IMR-90 (cell line): ENCODE measurements at regions not wholly inside any gene's neighbourhood (a gene's known extent, or its start where the extent isn't known, plus 50 kb on each side); places are given as distances from the start of the nearest gene placed in this dataset.

ENCODE experiments used
- ATAC-seq: fragments of 200-7000 bp; cut with Tn5 transposase; 2 replicates; pipeline ENCODE4 v1.9.1; 2020; ENCODE audit warnings: low read depth, mild to moderate bottlenecking, moderate library complexity
- BruUV-seq: library from RNA; stranded (reverse); fragments of 400-500 nt; replicated peaks from 2 replicates; lab custom pipeline; 2021; lab: Mats Ljungman, UMichigan
- CTCF ChIA-PET: fragments of 300-600 bp; formaldehyde crosslinking; extraction: SDS; loops from one replicate; lab custom pipeline; 2021; ENCODE audit warnings: antibody characterized with exemption; lab: Yijun Ruan, JAX
- POLR2A ChIA-PET: fragments of 300-600 bp; sonication (Branson Sonifier 250); formaldehyde crosslinking; loops from one replicate; lab custom pipeline; 2022; ENCODE audit warnings: antibody characterized with exemption; ENCODE audit not compliant: unreplicated experiment; lab: Charles Lee
- DNase-seq: peaks from one replicate; pipeline ENCODE4 v3.0.0; 2013
- H2AFZ ChIP-seq: replicated peaks from 2 replicates; pipeline ENCODE3; 2013; ENCODE audit warnings: low read length, mild to moderate bottlenecking; ENCODE audit not compliant: poor library complexity
- H2AK5ac ChIP-seq: 2 replicates; pipeline ENCODE4 v1.6.1; 2013; ENCODE audit warnings: low read depth, low read length, inconsistent platforms
- H2AK9ac ChIP-seq: replicated peaks from 2 replicates; pipeline ENCODE3; 2013; ENCODE audit warnings: mild to moderate bottlenecking, low read depth, low read length, moderate library complexity; ENCODE audit not compliant: poor library complexity
- H2BK120ac ChIP-seq: 2 replicates; pipeline ENCODE4 v1.6.1; 2013; ENCODE audit warnings: low read depth, low read length, inconsistent platforms
- H2BK15ac ChIP-seq: 3 replicates; pipeline ENCODE4 v1.6.1; 2013; ENCODE audit warnings: low read depth, low read length, inconsistent platforms
- H2BK20ac ChIP-seq: 2 replicates; pipeline ENCODE4 v1.6.1; 2013; ENCODE audit warnings: low read depth, mild to moderate bottlenecking, inconsistent platforms, low read length, moderate library complexity
- H2BK5ac ChIP-seq: 2 replicates; pipeline ENCODE4 v1.6.1; 2013; ENCODE audit warnings: mild to moderate bottlenecking, low read depth, low read length, inconsistent platforms; ENCODE audit not compliant: poor library complexity, severe bottlenecking
- H3K14ac ChIP-seq: replicated peaks from 2 replicates; pipeline ENCODE4 v1.6.1; 2013; ENCODE audit warnings: low read depth, low read length, inconsistent platforms
- H3K18ac ChIP-seq: 2 replicates; pipeline ENCODE4 v1.6.1; 2013; ENCODE audit warnings: low read depth, low read length, control low read depth
- H3K23ac ChIP-seq: 2 replicates; pipeline ENCODE4 v1.6.1; 2013; ENCODE audit warnings: low read depth, low read length, inconsistent platforms
- H3K27ac ChIP-seq: 2 replicates; pipeline ENCODE4 v1.5.1; 2013; ENCODE audit warnings: mild to moderate bottlenecking, control low read depth, low read length; ENCODE audit not compliant: insufficient read depth
- H3K27me3 ChIP-seq: 2 replicates; pipeline ENCODE4 v1.6.1; 2013; ENCODE audit warnings: low read length; ENCODE audit not compliant: control insufficient read depth, insufficient read depth
- H3K36me3 ChIP-seq: 2 replicates; pipeline ENCODE4 v1.6.1; 2013; ENCODE audit warnings: low read length, mixed read lengths; ENCODE audit not compliant: control insufficient read depth, insufficient read depth
- H3K4ac ChIP-seq: 2 replicates; pipeline ENCODE4 v1.6.1; 2013; ENCODE audit warnings: low read depth, low read length, inconsistent platforms
- H3K4me1 ChIP-seq: 2 replicates; pipeline ENCODE4 v1.6.1; 2013; ENCODE audit warnings: low read length, mixed read lengths; ENCODE audit not compliant: control insufficient read depth, insufficient read depth
- H3K4me2 ChIP-seq: 2 replicates; pipeline ENCODE4 v1.6.1; 2013; ENCODE audit warnings: low read depth, mild to moderate bottlenecking, control low read depth, low read length, moderate library complexity
- H3K4me3 ChIP-seq: 2 replicates; pipeline ENCODE4 v1.5.1; 2013; ENCODE audit warnings: low read depth, mild to moderate bottlenecking, control low read depth, low read length, moderate library complexity; ENCODE audit not compliant: insufficient read depth
- H3K56ac ChIP-seq: 2 replicates; pipeline ENCODE4 v1.6.1; 2013; ENCODE audit warnings: low read length, inconsistent platforms; ENCODE audit not compliant: insufficient read depth; ENCODE audit errors: extremely low read depth
- H3K79me1 ChIP-seq, 2 experiments: 2 replicates each; pipeline ENCODE4 v1.6.1; 2013; ENCODE audit warnings: low read length in 2 of 2, inconsistent platforms in 1 of 2, low read depth in 1 of 2
- H3K9ac ChIP-seq: 2 replicates; pipeline ENCODE4 v1.6.1; 2013; ENCODE audit warnings: low read depth, low read length, control low read depth
- H3K9me1 ChIP-seq: 2 replicates; pipeline ENCODE4 v1.6.1; 2013; ENCODE audit warnings: low read length, inconsistent platforms; ENCODE audit not compliant: insufficient read depth
- H3K9me3 ChIP-seq: 2 replicates; pipeline ENCODE4 v1.6.1; 2013; ENCODE audit warnings: low read length; ENCODE audit not compliant: control insufficient read depth, insufficient read depth
- H4K20me1 ChIP-seq: 2 replicates; pipeline ENCODE4 v1.6.1; 2013; ENCODE audit warnings: low read length, inconsistent platforms; ENCODE audit not compliant: insufficient read depth
- H4K5ac ChIP-seq: 2 replicates; pipeline ENCODE4 v1.6.1; 2013; ENCODE audit warnings: mild to moderate bottlenecking, low read depth, low read length, control low read depth
- H4K8ac ChIP-seq, 2 experiments: 2 replicates each; pipeline ENCODE4 v1.6.1; 2013; ENCODE audit warnings: low read depth in 2 of 2, low read length in 2 of 2, control low read depth in 1 of 2, inconsistent platforms in 1 of 2
- H4K91ac ChIP-seq: 2 replicates; pipeline ENCODE4 v1.6.1; 2013; ENCODE audit warnings: low read depth, low read length, inconsistent platforms; ENCODE audit not compliant: insufficient read depth
- CEBPB ChIP-seq: IDR thresholded peaks from 2 replicates; pipeline ENCODE4 v1.6.1; 2012; ENCODE audit warnings: low read depth, low read length, improper control_type of control experiment
- CHD1 ChIP-seq: IDR thresholded peaks from 2 replicates; pipeline ENCODE4 v1.6.1; 2012; ENCODE audit warnings: low read depth, low read length, improper control_type of control experiment
- MAFK ChIP-seq: IDR thresholded peaks from 2 replicates; pipeline ENCODE4 v1.6.1; 2012; ENCODE audit warnings: low read depth, low read length, improper control_type of control experiment
- MAZ ChIP-seq: IDR thresholded peaks from 2 replicates; pipeline ENCODE4 v1.6.1; 2012; ENCODE audit warnings: low read depth, mild to moderate bottlenecking, low read length, improper control_type of control experiment, moderate library complexity, borderline replicate concordance
- NFE2L2 ChIP-seq: fragments of 150-350 bp; IDR thresholded peaks from 2 replicates; pipeline ENCODE4 v1.6.1; 2016; ENCODE audit warnings: low read depth, mild to moderate bottlenecking, low read length
- POLR2A ChIP-seq: IDR thresholded peaks from 2 replicates; pipeline ENCODE4 v1.6.1; 2012; ENCODE audit warnings: mild to moderate bottlenecking, low read depth, low read length
- RAD21 ChIP-seq: IDR thresholded peaks from 2 replicates; pipeline ENCODE4 v1.6.1; 2012; ENCODE audit warnings: low read length, improper control_type of control experiment
- RFX5 ChIP-seq: IDR thresholded peaks from 2 replicates; pipeline ENCODE4 v1.8.0; 2012; ENCODE audit warnings: low read depth, mild to moderate bottlenecking, low read length, moderate library complexity
- SMC3 ChIP-seq: fragments of 150-350 bp; IDR thresholded peaks from 2 replicates; pipeline ENCODE4 v1.6.1; 2016; ENCODE audit warnings: low read depth, mild to moderate bottlenecking, antibody characterized with exemption, low read length, moderate library complexity
- WGBS, 2 experiments: methylation state at CpG; one replicate each; pipeline versions ENCODE4 v1.1.5 to v1.1.7; 2013; ENCODE audit warnings: missing lambda C conversion rate in 2 of 2; ENCODE audit not compliant: insufficient read length in 1 of 2; ENCODE audit errors: extremely low coverage in 2 of 2; 5-methylcytosine and 5-hydroxymethylcytosine counted together
- dilution Hi-C: fragments of 300-500 bp; cut with HindIII; formaldehyde crosslinking; loops from one replicate; pipeline ENCODE4 v1.14.3; 2018; ENCODE audit warnings: low sequenced_read_pairs; ENCODE audit not compliant: unreplicated experiment
- in situ Hi-C: fragments of 300-500 bp; cut with MboI; formaldehyde crosslinking; loops from 3 replicates; pipeline ENCODE4 v1.14.3; 2019; ENCODE audit warnings: low sequenced_read_pairs, inconsistent platforms, mixed read lengths
- intact Hi-C: fragments of 100-400 bp; cut with micrococcal nuclease; formaldehyde crosslinking; loops from 2 replicates; pipeline ENCODE4 v1.10.0; 2022
- TF ChIP-seq, protein P1 (sequence below): conservative IDR thresholded peaks from 2 replicates; pipeline ENCODE4 v1.5.1; 2012; ENCODE audit warnings: mild to moderate bottlenecking, low read depth, low read length, improper control_type of control experiment
- TF ChIP-seq, protein P2 (sequence below): fragments of 150-350 bp; IDR thresholded peaks from 2 replicates; pipeline ENCODE4 v1.6.1; 2016; ENCODE audit warnings: low read depth, mild to moderate bottlenecking, low read length, moderate library complexity, borderline replicate concordance

DNA sequence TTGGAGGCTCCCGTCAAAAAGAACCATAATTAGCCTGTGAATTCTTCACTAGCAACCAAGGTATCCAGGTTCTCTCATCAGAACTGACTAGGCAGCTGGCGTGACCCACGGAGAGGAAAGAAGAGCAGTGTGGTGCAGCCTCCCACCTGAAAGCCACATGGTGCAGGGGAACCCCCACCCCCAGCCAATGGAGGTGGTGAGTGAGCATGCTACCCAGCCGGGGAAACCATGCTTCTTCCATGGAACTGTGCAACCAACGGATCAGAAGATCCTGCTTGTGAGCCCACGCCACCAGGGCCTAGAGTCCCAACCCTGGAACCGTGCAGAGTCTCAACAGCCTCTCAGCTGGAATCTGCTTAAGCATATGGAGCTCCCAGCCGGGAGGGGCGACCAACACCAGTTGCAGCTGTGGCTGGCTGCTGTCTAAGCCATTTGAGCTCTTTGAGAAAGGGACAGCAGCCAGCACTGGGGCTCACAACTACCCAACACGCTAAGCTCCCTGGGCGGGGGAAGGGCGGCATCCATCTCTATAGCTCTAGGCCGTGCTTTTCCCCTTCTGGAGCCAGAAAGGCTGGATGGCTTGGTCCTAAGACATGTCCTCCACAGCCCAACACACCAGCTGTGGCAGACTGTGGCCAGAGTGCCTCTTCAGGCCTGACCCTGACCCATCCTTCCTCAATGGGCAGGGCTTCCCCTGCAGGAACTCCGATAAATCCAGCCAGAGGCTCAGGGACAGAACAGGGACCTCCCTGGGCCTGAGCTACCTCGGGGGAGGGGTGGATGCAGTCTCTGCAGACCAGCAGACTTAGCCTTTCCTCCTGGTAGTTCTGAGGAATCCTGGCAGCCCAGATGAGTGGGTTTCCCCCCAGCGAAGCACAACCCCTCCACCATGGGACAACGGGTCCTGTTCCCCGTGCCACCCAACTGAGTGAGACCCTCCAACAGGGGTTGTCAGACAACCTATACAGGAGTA, 151.4 kb upstream of the NXPH2 start (continued):
- TF ChIP-seq SMC3, result no peak

DNA sequence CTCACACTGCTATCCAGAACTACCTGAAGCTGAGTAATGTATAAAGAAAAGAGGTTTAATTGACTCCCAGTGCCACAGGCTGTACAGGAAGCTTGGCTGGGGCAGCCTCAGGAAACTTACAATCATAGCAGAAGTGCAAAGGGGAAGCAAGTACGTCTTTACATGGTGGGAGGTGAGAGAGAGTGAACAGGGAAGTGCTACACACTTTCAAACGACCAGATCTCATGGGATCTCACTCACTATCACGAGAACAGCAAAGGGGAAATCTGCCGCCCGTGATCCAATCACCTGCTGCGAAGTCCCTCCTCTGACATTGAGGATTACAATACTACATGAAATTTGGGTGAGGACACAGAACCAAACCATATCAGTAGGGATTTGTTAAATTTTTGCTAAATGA, 150.4 kb upstream of the NXPH2 start:
- no peaks in the 10 kb centered on the region for H3K79me1 ChIP-seq
- H2BK120ac ChIP-seq, result no peak overlapping the region
- intact Hi-C loops, result no loop called here
- H4K8ac ChIP-seq, result no peak overlapping the region
- H3K4me3 ChIP-seq, result no peak overlapping the region
- H3K27me3 ChIP-seq, result no peaks in the 10 kb centered on the region
- no peaks in the 10 kb centered on the region for H3K9me1 ChIP-seq
- no peaks in the 10 kb centered on the region for H4K20me1 ChIP-seq
- no peak overlapping the region for H3K4me2 ChIP-seq
- H3K9ac ChIP-seq, result no peak overlapping the region
- H4K91ac ChIP-seq, result no peak overlapping the region
- H3K23ac ChIP-seq, result no peak overlapping the region
- no peak for ATAC-seq
- TF ChIP-seq MAFK, result no peak
- TF ChIP-seq, protein P1, sequence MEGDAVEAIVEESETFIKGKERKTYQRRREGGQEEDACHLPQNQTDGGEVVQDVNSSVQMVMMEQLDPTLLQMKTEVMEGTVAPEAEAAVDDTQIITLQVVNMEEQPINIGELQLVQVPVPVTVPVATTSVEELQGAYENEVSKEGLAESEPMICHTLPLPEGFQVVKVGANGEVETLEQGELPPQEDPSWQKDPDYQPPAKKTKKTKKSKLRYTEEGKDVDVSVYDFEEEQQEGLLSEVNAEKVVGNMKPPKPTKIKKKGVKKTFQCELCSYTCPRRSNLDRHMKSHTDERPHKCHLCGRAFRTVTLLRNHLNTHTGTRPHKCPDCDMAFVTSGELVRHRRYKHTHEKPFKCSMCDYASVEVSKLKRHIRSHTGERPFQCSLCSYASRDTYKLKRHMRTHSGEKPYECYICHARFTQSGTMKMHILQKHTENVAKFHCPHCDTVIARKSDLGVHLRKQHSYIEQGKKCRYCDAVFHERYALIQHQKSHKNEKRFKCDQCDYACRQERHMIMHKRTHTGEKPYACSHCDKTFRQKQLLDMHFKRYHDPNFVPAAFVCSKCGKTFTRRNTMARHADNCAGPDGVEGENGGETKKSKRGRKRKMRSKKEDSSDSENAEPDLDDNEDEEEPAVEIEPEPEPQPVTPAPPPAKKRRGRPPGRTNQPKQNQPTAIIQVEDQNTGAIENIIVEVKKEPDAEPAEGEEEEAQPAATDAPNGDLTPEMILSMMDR, result no peak
- TF ChIP-seq CHD1, result no peak
- no peak for TF ChIP-seq SMC3
- no peak for TF ChIP-seq POLR2A
- TF ChIP-seq, protein P2, sequence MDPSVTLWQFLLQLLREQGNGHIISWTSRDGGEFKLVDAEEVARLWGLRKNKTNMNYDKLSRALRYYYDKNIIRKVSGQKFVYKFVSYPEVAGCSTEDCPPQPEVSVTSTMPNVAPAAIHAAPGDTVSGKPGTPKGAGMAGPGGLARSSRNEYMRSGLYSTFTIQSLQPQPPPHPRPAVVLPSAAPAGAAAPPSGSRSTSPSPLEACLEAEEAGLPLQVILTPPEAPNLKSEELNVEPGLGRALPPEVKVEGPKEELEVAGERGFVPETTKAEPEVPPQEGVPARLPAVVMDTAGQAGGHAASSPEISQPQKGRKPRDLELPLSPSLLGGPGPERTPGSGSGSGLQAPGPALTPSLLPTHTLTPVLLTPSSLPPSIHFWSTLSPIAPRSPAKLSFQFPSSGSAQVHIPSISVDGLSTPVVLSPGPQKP, result no peak
- TF ChIP-seq MAZ, result no peak
- TF ChIP-seq RFX5, result no peak
- TF ChIP-seq CEBPB, result no peak
- no peak for TF ChIP-seq NFE2L2
- no peak for TF ChIP-seq RAD21
- no peak overlapping the region for H2AFZ ChIP-seq
- H3K27ac ChIP-seq, result no peak overlapping the region
- H3K4me1 ChIP-seq, result no peaks in the 10 kb centered on the region
- H2BK20ac ChIP-seq, result no peak overlapping the region
- CTCF ChIA-PET, result no interaction called here
- DNase-seq, result no peak
- no peak overlapping the region for H2BK15ac ChIP-seq
- peaks cover 12% of the 10 kb centered on the region for H3K9me3 ChIP-seq
- no peak overlapping the region for H4K5ac ChIP-seq
- H3K14ac ChIP-seq, result no peak overlapping the region
- in situ Hi-C loops, result no loop called here
- no CpG with 5 or more reads among the region's 6 CpGs for whole genome bisulfite sequencing, 2 experiments
- POLR2A ChIA-PET, result no interaction called here
- H2AK9ac ChIP-seq, result no peak overlapping the region
- no peak overlapping the region for H3K56ac ChIP-seq
- dilution Hi-C loops, result no loop called here
- H3K4ac ChIP-seq, result no peak overlapping the region
- no peak overlapping the region for H2BK5ac ChIP-seq
- no peak overlapping the region for H2AK5ac ChIP-seq
- H3K36me3 ChIP-seq, result no peaks in the 10 kb centered on the region
- BruUV-seq, result no TSS peak
- no peak overlapping the region for H3K18ac ChIP-seq
